ENCODE measurements at regions not wholly inside any gene's neighbourhood (a gene's known extent, or its start where the extent isn't known, plus 50 kb on each side); places are given as distances from the start of the nearest gene placed in this dataset.

DNA sequence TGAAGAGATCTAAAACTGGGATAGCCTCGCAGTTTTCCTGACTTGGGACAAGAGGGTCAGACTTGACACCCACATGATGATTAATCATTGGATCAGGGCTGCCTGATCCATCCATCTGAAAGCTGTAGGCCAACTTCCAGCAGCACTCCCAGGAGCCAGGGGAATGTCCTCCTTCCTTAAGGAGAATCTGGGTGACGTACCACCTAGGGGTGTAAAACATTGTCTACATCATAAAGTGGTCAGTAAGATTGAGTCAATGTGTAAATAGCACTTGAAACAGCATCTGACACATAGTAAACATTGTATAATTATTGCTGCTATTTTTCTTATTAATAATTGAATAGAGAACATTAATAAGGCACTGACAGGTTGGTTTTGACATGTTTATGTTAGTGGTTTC is 392.8 kb downstream of the JRKL start:
- no peak overlapping the region for H3K27ac ChIP-seq
- TF ChIP-seq, protein P1, sequence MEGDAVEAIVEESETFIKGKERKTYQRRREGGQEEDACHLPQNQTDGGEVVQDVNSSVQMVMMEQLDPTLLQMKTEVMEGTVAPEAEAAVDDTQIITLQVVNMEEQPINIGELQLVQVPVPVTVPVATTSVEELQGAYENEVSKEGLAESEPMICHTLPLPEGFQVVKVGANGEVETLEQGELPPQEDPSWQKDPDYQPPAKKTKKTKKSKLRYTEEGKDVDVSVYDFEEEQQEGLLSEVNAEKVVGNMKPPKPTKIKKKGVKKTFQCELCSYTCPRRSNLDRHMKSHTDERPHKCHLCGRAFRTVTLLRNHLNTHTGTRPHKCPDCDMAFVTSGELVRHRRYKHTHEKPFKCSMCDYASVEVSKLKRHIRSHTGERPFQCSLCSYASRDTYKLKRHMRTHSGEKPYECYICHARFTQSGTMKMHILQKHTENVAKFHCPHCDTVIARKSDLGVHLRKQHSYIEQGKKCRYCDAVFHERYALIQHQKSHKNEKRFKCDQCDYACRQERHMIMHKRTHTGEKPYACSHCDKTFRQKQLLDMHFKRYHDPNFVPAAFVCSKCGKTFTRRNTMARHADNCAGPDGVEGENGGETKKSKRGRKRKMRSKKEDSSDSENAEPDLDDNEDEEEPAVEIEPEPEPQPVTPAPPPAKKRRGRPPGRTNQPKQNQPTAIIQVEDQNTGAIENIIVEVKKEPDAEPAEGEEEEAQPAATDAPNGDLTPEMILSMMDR (conservative IDR thresholded peaks at IDR 0.05): no peak

DNA sequence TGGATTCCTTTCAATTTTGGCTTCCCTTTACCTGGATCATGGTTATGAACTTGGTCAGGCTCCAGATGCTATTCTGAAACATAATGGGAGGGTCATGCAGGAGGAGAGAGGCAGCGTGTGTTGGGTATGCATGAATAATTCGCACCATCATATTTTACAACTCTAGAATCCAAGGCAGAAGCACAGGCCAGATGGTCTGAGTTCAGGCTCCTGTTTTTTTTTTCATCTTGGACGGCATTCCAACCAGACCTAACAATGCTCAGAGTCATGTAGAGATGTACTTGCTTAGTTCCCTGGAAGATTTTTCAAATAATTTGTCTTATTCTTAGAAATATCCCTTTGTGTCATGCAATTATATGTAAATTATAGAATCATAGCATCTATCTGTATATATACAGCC is 393.5 kb downstream of the JRKL start:
- TF ChIP-seq, protein P1 (conservative IDR thresholded peaks at IDR 0.05): no peak
- H3K27ac ChIP-seq: no peak overlapping the region

DNA sequence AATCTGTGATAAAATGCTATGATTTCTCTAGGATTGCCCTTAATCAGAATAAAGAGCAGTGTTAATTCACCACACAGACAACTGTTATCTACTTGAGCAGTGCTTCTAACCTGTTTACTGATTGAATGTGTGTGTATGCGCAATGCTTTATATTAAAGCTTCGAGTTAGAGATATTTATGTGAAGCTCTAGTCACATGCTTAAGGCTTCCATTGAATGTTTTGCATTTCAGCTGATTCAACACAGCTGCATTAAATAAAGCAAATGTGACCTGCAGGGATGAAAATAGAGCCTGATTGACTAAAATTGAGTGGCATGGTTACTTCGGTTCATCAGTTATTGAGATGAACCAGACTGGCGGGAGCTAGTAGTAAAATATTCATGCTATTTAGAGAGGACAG is 395.3 kb downstream of the JRKL start:
- TF ChIP-seq, protein P1 (conservative IDR thresholded peaks at IDR 0.05): no peak
- no peak overlapping the region for H3K27ac ChIP-seq

DNA sequence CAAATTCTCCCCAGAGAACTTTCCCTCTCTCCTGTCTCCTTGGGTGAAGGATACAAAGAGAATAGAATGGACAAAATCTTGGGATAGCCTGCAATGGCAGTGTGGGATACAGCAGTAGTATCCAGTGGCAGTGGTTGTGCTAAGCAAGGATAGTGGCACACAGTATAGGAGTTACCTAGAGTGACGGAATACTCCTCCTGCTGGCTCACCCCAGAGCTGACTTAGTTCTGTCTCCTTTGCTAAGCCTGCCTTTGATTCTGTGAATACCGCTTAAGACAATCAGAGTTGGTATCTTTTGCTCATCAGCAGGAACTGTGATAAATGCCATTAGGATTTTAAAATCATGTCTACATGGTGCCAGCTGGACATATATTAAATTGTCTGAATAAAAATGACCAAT is 404.3 kb downstream of the JRKL start:
- H3K27ac ChIP-seq: no peak overlapping the region
- TF ChIP-seq, protein P1 (conservative IDR thresholded peaks at IDR 0.05): no peak

DNA sequence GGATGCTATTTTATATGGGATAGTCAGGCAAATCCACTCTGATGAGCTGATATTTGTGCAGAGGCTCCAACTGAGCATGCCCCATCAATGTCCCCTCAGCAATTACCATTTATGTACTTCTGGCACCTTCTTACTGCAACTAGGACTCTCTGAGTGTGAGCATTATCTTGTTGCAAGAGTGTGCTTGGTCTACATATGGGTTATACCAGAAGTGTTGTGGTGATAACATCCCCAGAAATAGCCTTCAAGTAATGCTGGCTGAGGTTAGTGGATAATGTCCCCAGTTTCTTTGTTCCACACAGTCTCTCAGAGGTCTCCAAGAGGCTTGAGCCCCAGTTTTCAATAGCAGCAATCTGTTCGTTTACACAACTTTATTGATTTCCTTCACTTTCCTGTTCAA is 408.6 kb downstream of the JRKL start:
- TF ChIP-seq, protein P1 (conservative IDR thresholded peaks at IDR 0.05): no peak
- H3K27ac ChIP-seq: no peak overlapping the region

DNA sequence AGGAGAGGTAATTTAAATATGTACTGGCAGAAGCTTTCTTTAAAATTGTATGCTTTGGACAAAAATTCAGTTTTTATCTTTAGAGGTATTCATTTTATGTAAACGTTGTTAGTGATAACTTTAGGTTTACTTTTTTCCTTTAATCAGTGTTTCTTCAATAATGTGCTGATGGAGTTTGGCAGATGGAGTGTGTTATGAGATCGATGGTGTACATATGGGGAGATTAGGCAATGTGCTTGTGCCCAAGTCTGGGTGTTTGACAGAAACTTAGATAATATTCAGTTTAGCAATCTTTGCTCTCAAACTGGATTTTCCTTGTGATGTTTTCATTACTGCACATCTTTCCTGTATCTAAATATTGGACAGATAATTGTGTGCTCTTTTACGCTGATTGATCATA is 425.4 kb downstream of the JRKL start:
- TF ChIP-seq, protein P1 (conservative IDR thresholded peaks at IDR 0.05): no peak
- no peak overlapping the region for H3K27ac ChIP-seq

DNA sequence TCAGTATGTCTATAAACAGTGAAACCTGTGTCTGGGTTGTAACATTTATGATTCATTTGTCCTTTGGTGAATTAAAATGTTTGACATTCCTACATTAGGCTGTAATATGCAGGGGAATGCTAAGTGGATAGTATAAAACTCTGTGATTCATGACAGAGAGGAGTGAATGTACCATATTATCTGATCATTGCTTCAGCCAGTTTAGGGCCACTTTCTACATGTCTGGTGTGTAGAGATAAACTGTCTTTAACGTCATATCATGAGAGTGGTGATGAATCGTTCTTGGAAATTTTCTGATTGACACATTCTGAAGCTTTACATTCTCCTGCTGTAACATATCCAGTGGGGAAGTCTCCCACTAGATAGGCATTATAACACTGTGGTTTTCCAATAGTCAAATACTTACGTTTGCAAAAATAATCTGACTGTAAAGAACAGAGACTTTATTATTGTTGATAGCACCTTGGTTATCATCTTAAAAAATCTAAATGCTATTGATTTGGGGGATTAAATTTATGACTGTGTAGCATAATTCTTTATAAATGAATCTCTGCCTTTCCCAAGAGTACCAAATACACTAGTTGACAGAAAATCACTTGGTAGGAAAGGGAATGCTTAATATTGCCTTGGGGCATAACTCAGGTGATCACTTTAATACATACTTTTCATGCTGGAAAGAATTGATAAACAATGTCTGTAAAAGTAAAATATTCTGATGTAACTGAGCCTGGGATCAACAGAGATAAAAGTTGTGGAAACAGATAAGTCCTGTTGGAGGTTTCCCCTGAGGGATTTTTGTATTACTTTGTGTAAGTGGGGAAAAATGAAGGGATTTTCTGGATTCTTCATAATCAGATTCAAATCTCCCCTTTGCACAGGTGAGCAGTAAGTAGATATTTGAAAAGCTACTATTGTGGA is 427.9 kb downstream of the JRKL start:
- TF ChIP-seq, protein P1 (conservative IDR thresholded peaks at IDR 0.05): no peak; the same call in 1 of the 2 replicates
- H3K27ac ChIP-seq: no peak overlapping the region
